ENCODE measurements at regions not wholly inside any gene's neighbourhood (a gene's known extent, or its start where the extent isn't known, plus 50 kb on each side); places are given as distances from the start of the nearest gene placed in this dataset.

DNA sequence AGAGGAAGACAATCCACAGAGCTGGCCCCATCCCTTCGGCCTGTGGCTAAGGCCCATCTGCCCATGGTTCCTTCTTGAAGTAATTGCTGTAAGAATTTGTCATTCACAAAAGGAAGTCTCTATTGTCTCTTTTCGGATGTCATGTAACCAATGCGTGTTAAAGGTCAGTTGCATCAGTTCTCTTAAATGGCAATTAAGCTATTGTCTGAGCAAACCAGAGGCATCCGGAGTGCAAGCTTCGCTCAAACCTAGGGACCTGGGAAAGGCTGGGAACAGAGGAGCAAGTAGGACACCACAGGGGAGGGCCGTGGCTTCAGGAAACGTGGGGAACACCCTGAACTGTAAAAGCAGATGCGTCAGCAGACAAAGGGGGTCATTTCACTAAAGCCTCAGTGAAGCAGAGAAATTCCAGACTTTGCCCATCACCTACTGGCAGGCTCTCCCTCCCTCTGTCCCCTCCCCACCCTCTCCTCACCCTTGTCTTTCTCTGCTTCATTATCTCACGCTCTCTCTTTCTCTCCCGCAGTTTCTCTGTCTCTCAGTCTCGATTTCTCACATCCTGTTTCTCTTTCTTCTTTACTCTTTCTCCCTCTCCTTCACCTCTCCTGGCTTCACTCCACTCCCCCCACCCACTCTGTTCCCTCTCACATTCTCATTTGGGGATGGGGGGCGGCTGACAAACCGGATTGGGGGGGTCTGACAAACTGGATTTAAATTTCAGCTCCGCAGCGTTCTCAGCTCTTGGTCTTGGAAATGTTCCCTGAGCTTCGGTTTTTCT lies 204.6 kb upstream of the TNP1 start:
- DNase-seq (ENCODE audit: low read depth in 2 of 2), result no peak

DNA sequence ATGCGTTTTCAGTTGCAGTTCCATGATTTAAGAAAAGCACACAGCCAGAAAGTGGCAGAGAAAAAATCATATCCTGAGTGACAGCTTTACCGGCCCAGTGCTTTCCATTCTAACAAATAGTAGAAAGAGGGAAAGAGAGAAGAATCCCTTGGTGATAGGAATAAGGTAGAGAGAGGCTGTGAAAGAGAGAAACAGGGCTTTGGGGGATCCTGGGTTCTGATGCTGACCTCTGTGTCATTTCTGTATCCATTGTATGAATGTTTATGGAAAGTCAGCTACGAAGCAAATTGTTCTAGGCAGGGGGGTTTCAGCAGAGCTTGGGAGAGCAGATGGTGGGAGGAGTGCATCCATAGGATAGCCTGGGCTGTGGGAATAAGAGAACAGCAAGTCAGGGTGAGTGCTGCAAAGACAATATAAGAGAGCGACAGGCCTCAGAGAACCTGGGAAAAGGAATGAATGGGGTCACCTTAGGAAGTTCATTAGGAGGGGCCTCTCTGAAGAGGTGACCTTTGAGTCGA lies 203.4 kb upstream of the TNP1 start:
- no peak for DNase-seq (ENCODE audit: low read depth in 2 of 2)

DNA sequence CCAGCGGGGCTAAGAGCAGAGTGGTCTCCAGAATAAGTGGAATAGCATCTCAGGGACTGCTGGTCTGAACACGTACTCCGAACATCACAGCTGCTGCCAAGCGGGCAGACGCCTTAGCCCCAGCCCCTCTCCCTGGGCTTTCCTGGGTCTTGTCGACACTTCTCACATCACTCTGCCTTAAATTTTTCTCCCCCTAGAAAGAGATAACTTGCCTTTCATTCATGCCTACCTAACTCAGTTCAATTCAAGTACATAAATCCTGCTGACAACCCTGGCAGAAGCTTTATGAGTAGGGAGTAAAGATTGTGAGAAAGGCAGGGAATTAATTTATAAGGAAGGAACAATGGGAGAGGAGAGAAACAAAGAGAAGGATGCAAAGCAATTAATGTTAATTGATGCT lies 202.9 kb upstream of the TNP1 start:
- no peak for DNase-seq (ENCODE audit: low read depth in 2 of 2)

DNA sequence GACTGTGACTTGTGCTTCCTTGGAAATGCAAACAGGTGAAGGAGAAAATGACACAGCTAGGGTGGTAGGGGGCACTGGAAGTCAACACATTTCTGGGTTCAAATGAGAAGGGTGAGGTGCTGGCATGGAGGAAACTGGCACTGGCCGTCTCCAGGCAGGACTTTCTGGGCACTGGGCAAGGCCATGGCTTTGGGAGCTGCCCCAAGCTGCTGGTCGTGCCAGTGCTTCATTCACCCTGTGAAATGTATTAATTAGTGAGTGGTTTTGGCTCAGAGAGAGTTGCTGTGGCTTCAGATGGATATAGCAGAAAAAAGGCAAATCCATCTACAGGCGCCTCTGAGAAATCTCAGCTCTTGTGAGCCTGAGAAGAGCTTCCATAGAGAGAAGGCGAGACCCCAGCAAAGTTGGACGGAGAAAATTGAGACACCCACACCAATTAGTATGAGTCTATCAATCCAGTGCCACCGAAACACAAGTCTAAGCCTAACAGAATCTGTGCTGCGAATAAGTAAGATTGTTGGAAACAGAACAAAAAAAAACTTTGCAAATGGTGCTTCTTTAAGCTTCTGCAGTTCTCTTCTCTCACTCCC lies 202.1 kb upstream of the TNP1 start:
- DNase-seq (ENCODE audit: low read depth in 2 of 2), result no peak

DNA sequence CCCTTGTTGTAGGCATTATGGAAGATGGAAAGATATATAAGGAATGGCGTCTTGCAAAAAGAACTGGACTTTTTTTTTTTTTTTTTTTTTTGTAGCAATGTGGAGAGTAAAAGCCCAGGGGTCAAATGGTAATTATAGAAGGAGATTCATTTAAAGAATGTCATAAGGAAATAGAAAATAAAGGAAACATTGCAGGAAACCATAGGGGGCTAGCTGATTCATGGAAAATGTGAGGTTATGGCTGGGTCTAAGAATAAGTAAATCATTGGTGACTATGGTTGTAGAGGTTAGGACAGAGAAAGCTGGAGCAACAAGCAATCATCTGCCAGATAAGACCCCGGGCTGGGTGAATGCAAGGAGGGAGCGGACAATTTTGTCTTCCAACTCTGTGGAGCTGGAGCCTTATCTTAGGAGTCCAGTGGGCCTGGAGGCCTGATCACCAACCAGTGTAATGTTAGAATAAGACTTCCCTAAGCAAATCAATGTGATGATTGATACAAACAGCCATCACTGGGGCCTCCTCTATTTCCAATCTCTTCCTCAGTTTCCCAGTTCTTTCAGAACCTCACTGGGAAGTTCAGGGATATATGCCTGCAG lies 201.2 kb upstream of the TNP1 start:
- DNase-seq (ENCODE audit: low read depth in 2 of 2), result no peak

DNA sequence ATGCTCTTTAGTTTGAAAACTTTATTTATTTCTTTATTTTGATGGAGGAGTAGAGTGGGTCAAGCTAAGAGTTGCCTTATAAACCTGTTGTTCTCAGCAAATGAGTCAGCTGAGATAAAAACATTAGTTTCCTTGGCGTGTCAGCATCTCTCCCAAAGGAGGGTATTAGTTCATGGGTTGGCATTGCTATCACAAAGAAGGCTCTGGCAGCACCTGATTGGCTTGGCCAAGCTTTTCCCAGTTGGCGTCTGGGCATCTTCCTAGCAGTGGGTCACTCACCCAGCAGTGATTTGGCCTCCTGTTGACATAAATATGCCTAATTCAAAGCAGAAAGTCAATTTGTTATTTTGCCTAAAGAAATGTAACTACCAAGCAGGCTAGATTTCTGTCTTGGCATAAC lies 200.7 kb upstream of the TNP1 start:
- DNase-seq (ENCODE audit: low read depth in 2 of 2), result no peak

DNA sequence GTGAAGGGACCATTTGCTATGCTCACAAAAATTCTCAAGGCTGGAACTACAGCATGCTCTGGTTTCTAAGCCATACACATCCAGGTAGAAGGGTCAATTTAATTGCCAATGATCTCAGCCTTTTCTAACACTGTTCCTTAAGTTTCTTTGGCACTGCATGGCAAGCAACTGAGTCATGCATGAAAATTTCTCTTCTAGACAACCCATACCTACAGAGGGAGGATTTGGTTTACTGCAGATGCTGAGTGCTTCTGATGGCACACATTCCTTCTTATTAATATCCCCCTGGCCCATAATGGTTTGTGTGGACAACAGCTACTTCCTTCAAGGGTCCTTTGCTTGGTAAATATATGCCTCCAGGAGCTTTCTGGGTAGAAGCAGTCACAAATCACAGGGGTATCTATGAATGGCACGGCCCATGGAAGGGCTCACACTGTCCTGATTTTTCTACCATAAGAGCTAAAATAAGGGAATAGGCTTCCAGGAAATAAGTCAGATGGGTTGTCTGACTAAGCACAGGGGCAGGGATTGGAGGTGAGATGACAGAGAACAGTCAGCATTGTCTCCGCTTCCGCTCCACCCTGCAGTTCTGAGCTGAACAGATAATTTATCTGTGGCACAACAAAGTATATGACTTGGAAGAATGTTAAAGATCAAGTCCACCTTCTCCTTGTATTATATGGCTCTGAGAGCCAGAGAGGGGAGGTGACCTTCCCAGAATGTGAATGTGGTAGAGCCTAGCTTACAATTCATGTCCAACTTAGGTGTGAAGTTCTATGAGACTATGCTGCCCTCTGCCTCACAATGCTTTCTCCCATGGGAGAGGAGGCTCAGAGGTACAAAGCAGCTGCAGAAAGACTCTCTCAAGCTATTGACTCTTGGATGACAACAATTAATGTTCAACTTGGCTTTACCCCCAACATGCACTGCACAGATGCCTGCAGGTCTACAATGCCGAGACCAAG lies 199.2 kb upstream of the TNP1 start:
- no peak for DNase-seq (ENCODE audit: low read depth in 2 of 2)

DNA sequence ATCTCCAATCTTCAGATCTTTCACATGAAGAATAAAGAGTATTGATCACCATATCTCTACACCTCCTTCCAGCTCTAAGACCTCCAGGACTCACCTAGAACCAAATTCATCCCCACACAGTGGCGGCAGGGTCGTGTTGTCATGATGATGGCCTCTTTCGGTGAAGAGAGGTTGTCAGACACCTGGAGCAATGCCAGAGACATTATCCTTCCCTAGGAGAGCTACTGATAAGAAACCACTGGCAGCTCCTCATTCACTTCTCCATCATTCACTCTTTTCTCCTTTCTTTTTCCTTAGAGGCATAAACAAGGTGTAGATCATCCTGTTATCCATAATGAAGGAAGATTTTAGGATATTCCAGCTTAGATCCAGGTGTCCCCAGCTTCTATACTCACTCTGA lies 197.9 kb upstream of the TNP1 start:
- no peak for DNase-seq (ENCODE audit: low read depth in 2 of 2)

DNA sequence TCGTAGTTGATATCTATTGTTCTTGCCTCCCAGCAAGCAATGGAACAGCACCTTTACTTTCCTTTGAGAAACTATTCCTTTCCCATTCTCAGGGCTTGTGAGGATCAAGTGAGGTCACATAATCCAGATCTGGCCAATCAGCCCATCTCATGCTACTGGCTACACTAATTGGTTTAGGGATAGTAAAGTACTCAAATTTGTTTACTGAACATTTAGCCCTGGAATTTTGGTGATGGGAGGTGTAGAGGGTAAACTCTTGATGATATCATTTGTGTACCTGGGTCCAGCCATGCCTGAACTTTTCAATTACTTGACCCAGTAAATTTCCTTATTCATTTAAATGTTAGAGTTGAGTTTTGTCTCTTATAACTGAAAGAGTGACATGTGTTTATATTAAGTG lies 195.8 kb upstream of the TNP1 start:
- no peak for DNase-seq (ENCODE audit: low read depth in 2 of 2)

DNA sequence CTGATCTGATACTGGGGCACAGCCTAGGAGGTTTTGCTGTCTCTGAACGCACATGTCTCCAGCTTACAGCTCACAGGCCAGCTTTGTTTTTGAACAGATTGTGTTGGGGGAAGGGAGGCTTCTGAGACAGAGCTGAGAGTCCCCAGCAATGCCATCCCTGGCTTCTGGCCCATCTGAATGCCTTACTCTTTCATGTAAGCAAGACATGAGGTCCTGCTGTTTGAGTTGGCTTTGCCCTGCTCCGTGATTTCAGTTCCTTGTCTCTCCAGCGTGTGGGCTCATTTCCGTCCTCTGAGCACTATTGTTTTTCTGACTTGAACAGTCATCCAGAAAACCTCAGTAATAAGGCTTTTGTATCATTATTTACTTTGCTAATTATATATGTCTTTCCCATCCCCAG lies 194.9 kb upstream of the TNP1 start:
- DNase-seq (ENCODE audit: low read depth in 2 of 2), result no peak

DNA sequence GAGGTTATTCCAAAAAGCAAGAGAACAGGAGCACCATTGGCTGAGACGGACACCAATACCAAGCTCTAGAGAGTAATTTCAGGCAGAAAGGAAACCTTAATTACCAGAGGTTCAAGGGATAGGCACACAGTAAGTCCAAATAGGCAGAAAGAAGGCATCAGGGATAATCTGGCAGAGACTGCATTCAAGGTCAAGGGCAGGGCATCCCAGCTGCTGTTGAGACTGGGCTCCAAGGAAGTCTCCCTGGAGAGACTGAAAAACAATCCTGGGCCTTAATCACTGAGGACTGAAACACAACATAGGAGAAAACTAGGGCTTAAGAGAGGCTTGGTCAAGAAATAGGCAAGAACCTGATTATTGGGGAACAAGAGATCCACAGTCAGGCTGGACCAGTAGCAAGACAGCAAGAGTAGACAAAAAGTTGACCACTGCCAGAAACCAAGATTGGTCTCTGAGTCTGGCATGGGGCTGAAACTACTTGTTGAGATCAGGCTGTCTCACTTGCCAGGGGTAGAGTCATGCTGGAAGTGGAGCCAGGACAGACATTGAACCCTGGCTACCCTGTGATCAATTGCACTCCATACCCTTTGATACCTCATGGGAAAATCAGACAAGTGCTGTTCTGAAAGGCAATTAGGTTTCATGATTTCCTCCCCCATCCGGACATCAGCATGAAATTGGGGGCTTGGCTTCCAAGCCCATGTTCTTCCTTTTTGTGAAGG lies 193.2 kb upstream of the TNP1 start:
- DNase-seq (ENCODE audit: low read depth in 2 of 2), result no peak

DNA sequence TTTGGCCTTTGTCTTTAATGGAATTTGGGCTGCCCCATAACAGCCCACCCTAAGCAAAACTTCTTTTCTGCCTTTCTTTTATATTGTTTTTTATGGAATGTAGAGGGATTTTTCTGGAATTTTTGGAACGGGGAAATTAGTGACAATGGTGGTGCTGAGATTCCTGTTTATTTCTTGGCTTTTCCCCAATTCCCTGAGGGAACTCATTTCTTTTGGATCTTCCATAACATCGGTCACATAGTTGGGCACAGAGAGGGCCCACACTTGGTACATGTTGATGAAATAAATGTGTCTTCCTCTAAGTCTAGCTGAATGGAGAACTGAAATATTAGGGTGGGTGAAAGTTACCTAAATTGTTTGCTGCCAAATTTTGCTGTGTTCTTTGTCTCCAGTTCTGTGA lies 191.6 kb upstream of the TNP1 start:
- no peak for DNase-seq (ENCODE audit: low read depth in 2 of 2)

DNA sequence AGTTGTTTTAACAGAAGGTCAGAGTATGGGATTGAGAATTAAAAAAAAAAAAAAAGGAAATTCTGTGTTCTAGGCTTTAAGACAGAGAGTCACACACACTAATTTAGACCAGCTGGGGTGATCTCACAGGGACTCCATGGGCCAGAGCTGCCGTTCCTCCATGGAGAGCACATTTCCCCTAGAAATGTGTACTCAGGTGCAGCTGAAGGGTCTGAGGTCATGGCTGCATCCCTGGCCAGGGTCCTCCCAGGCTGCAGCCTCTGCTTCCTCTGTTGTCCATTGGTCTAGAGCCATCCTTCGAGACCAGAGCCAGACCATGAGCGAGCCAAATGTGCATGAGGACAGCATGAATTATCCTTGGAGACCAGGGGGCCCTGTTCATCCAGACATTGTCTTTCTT lies 190.1 kb upstream of the TNP1 start:
- no peak for DNase-seq (ENCODE audit: low read depth in 2 of 2)

DNA sequence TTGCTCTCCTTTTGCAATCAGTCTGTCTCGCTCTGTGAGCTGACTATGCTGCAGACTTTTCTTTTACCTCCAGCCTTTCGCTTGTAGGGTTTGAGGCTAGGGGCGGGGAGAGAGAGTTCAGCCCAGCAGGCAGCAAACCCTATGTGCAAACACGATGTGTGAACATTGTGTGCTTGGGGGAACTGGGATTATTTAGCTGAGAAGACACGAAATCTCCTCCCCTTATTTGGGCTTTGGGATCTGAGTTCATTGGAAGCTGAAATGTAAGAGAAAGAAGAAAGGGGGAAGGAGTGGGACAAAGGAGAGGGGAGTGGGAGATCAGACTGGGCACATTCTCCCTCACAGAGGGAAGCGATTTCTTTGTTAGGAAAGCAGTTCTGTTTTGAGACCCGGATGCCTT lies 189.6 kb upstream of the TNP1 start:
- DNase-seq (ENCODE audit: low read depth in 2 of 2), result no peak

DNA sequence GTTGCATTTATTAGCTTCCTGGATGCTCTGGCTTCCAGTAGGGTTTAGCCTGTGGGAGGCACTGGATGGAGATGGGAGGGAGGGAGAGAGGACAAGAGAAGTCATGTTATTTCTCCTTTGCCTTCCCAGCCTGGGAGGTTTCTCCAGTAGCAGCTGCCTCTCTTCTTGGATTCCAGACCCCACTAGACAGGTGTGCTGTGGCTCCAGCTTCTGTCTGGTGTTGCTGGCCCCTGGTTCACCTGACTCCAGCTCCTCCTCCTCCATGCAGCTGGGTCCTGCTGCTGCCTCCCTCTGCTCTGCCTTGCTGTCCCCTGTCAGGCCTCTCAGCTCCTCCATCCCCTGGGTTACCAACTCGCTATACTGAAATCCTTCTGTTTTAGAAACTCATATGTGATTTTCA lies 188.9 kb upstream of the TNP1 start:
- DNase-seq (ENCODE audit: low read depth in 2 of 2), result no peak

DNA sequence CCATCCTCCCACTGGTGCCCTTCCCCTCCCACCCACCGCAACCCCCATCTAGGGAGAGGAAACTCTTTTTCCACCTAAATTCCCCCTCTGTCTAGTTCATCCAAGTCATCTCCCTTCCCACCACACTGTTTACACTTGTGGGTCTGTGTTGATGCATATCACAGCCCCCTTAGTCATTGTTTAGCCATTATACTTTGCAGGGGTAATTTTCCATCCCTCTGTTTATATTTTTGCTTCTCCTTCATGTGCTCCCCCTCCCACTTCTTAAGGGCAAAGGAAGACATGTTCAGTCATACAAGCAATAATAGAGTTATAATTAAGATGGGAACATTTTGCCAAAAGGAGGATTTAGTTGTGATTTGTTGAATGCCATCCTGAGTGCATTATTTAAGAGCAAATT lies 187.8 kb upstream of the TNP1 start:
- DNase-seq (ENCODE audit: low read depth in 2 of 2), result no peak

DNA sequence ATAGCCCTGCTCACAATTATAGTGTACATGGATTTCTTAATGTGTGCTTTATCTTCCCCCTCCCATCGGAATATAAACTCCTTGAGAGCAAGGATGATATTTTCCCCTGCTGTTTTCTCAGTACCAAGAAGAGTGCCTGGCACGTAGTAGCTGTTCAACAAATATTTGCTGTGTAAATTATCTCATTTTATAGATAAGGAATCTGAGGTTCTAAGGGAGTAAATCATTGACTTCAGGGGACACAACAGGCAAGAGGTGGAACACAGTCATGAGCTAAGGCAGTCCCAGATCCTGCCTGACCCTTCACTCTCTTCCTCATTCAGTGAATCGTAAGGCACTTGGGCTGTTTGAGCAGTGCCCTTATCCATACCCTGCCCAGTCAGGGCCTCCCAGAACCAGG lies 187.3 kb upstream of the TNP1 start:
- no peak for DNase-seq (ENCODE audit: low read depth in 2 of 2)

DNA sequence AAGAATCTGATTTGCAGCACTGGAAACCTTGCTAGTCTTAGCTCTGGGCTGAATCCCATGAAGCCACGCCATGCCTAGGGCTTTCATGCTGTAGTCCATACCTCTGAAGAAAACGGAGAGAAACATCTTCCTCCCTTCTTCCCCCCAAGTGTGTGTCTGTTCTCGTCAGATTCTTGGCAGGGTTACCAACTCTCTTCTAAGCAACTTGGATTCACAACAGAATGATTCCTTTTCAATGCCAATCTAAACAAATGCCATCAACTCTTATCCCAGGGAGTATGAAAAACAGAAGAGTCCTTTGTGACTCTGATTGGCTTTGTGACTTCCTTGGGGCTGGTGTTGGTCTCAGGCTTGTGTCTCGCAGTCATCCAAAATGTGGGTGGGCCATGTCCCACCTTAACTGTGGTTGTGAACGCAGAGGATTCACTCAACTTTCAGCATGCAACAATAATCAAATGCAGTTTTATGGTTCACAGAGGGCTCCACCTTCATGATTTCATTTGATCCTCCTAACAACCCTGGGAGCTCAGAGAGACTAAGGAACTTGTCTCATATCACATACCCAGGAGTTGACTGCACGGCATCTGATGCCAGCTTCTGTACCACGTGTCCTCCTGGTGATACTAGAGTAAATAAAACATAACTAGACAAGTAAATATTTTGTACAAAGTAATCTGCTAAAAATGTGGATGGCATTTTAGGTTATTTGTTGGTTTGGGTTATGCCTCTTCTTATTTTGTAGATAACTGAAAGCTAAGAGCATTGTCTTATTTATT lies 186.0 kb upstream of the TNP1 start:
- DNase-seq (ENCODE audit: low read depth in 2 of 2), result no peak

DNA sequence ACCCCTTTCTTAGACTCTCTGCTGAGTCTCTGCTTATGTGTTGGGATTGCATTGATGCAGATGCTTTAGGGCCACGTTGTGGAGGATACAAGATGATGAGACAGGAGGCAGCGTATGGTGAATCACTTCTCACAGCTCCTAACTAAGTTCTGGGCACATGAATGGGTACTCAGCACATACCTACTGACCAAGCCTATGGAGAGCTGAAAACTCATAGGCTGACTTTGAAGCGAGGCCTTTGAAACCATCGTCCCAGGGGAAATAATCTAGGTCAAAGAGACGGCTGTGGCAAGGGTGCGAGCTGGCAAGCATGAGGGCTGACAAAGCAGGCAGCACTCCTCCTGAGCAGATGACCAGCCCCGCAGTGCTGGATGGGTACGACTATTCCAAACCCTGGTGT lies 180.2 kb upstream of the TNP1 start:
- no peak for DNase-seq (ENCODE audit: low read depth in 2 of 2)

DNA sequence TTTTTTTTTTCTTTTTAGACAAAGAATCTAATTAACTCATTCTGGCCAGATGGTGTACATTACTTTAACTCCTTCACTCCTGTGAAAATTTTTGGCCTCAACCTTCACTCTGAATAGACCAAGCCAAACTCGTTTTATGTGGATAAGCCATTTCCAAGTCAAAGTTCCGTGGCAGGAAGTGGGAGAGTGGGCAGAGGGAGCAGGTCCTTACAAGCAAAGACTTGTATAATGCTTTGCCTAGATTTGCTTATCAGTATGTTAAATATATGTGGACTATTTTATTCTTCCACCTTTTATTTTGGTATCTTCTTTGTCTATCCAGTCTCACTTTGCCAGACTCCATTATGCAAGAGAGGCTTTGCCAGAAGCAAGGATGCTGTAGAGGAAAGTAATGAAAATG lies 178.1 kb upstream of the TNP1 start:
- DNase-seq (ENCODE audit: low read depth in 2 of 2), result no peak

DNA sequence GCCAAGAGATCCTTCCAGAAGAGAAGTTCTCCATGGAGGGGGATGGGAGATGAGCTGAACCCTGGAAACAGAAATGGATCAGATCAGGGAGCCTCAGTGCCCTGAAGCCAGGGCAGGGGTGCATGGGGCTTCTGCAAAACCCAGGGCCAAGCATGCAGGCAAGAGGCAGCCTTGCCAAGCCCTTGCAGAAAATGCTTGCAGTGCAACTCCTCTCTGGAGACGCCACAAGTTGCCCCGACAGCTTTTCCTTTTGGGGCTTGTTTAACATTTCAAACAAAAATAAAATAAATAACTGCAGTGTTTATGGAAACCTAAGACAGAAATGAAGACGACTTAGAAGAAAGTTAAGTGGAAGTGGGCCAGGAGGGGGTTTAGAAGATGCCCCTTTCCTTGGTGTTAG lies 177.5 kb upstream of the TNP1 start:
- no peak for DNase-seq (ENCODE audit: low read depth in 2 of 2)

Measured in stimulated activated CD8-positive, alpha-beta memory T cell treated with anti-CD3 and anti-CD28 coated beads, Interleukin-2, amount 100 ng/mL, for 48 hours (primary cell).